Neural cell (in vitro differentiated cells): ENCODE measurements at regions not wholly inside any gene's neighbourhood (a gene's known extent, or its start where the extent isn't known, plus 50 kb on each side); places are given as distances from the start of the nearest gene placed in this dataset.

ENCODE experiments used
- CTCF ChIP-seq: fragments of 450-650 bp; IDR thresholded peaks from 2 replicates; pipeline ENCODE4 v1.5.1; 2014; ENCODE audit warnings: antibody characterized with exemption, mild to moderate bottlenecking, moderate library complexity; ENCODE audit not compliant: poor library complexity, severe bottlenecking
- POLR2AphosphoS5 ChIP-seq: IDR thresholded peaks from 2 replicates; pipeline ENCODE4 v1.6.1; 2012
- RAD21 ChIP-seq: fragments of 450-650 bp; conservative IDR thresholded peaks from 2 replicates; pipeline ENCODE4 v1.6.1; 2014; ENCODE audit warnings: antibody characterized with exemption, mild to moderate bottlenecking, moderate library complexity
- REST ChIP-seq: IDR thresholded peaks from 2 replicates; pipeline ENCODE4 v1.6.1; 2012; ENCODE audit warnings: borderline replicate concordance
- SMC3 ChIP-seq: fragments of 450-650 bp; conservative IDR thresholded peaks from 2 replicates; pipeline ENCODE4 v1.6.1; 2014; ENCODE audit warnings: antibody characterized with exemption, mild to moderate bottlenecking, moderate library complexity; ENCODE audit not compliant: poor library complexity

GRCh38 chr10:44835300-44835699, 75.8 kb upstream of the TMEM72 start:
- TF ChIP-seq CTCF (no peak), SMC3 (no peak), POLR2AphosphoS5 (no peak), REST (no peak), RAD21 (no peak)
